GM21786 (cell line): ENCODE measurements at regions not wholly inside any gene's neighbourhood (a gene's known extent, or its start where the extent isn't known, plus 50 kb on each side); places are given as distances from the start of the nearest gene placed in this dataset.

ENCODE experiments used
- ATAC-seq: cut with Tn5 transposase; IDR thresholded peaks from one replicate; pipeline ENCODE4 v1.9.1; 2021; ENCODE audit not compliant: unreplicated experiment

DNA sequence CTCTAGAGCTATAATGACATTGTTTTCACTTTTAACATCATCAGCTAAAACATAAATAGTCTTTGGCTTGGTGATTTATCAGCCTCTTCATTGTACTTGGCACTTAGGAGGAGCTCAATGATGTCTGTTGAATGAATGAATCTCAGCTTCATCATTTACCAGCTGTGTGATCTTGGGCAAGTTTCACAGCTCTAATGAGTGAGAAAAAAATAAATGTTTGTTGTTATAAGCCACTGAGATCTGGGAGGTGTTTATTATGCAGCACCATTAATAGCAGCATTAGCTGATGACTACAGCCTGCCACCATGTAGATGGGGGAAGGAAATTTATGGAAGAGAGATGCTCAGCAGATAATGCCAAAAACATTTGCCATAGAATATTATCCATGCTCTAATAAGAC is 63.6 kb upstream of the C1QTNF7 start:
- ATAC-seq: no peak

GRCh38 chr4:15365641-15366040 is 62.2 kb upstream of the C1QTNF7 start:
- ATAC-seq: no peak

DNA sequence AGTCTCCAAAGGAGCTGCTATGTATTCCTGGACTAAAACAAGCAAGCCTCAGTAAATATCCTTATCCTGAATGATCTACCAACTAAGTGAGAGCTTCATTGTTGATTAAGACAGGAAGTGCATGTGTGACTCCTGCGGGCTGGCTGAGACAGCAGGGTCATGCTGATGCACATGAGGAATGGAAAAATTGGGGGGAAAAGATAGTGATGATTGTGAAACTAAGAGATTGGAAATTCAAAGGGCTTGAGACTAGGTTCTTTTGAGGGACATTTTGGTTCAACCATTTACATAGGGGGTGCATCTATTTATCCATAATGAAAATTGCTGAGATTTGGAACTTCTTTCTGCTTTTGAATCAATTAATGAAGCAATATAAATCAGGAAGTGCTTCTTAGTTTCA is 61.1 kb upstream of the C1QTNF7 start:
- ATAC-seq: no peak

DNA sequence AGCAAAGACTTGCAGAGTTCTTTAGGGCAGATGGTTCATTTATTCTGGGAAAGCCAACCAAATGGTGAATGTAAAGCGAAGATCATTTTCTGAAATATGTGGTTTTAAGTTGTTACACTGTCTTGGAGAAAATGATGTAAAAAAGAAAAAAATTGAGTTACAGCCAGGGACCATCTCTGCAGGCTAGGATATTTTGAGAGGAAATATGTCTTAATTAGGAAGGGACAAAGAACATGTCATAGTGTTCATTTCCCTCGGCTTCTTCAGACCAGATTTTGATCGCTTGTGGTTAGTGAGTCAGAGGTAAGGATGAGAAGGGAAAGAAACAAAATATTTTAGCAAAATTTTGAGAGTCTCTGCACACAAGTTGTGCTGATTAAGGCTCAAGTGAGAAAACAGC is 59.0 kb upstream of the C1QTNF7 start:
- no peak for ATAC-seq

GRCh38 chr4:15370296-15370695 is 57.5 kb upstream of the C1QTNF7 start:
- no peak for ATAC-seq

DNA sequence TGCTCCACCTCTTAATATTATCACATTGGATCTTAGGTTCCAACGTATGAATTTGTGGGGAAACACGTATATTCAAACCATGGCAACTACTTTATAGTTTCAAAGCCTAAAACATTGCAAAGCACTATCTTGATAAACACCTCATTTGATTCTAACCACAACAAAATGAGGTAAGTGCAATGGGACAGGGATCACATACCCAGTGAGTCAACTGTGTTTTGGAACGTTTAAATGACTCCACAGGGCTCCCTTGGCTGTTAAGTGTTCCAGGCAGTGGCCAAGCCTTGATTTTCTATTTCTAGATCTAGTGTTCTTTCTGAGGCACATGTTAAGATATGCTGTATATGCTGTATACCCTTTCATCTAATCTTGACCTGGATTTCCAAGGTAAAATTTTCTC is 54.5 kb upstream of the C1QTNF7 start:
- ATAC-seq: no peak

DNA sequence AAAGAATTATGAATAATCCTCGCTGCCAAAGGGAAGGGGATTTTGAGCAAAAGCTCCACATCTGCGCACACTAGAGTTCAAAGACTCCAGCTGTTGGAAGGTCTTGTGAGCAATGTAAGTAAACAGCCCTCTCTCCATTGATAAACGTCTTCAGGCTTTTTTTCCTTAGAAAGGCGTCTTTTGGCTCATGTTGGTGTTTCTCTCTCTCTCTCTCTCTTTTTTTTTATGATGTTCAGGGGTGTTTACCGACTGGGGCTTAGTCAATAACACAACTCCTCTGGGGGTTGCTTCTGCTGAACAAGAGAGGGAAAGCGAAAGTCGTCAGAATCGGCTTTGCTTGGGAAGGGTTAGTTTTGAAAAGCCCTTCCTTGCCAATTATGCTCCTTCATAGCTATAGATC is 53.2 kb upstream of the C1QTNF7 start:
- ATAC-seq: no peak

- ATAC-seq: peak; percentile 68
Observed at GRCh38 chr4:15375667-15376066, 52.2 kb upstream of the C1QTNF7 start.

GRCh38 chr4:15376145-15376544 is 51.7 kb upstream of the C1QTNF7 start:
- ATAC-seq: no peak

DNA sequence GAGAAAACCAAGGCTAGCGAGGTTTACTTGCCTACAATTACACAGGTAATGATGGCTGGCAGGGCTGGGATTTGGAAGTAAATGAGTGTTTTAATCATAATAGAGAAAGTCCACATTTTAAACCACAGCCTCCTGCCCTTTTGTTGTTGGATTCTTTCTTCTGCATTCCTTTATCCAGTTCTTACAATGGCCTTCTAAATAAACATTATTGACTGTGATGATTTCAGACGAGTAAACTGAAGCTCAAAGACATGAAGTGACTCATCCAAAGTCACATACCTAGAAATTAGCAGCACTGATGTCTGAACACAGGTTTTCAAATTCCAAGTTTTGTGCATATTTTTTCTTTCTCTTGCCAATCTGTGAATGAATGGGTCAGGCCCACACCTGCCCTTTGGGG is 51.2 kb upstream of the C1QTNF7 start:
- ATAC-seq: no peak
